Calu3 (cell line): ENCODE measurements at regions not wholly inside any gene's neighbourhood (a gene's known extent, or its start where the extent isn't known, plus 50 kb on each side); places are given as distances from the start of the nearest gene placed in this dataset.

Experiments used
- BruUV-seq: library from RNA; stranded (reverse); fragments of 400-500 nt; replicated peaks from 2 replicates; lab custom pipeline; 2021; lab: Mats Ljungman, UMichigan
- CTCF ChIA-PET: fragments of 300-600 bp; sonication (Branson Sonifier 250); formaldehyde crosslinking; loops from one replicate; lab custom pipeline; 2022; ENCODE audit warnings: antibody characterized with exemption; lab: Charles Lee
- DNase-seq: peaks from one replicate; pipeline ENCODE4 v3.0.0; 2022
- H3K27ac Mint-ChIP-seq: one replicate; pipeline ENCODE4 v1.8.0; 2022; ENCODE audit warnings: mixed read lengths; ENCODE audit not compliant: unreplicated experiment
- H3K27me3 Mint-ChIP-seq: one replicate; pipeline ENCODE4 v1.8.0; 2022; ENCODE audit warnings: mixed read lengths; ENCODE audit not compliant: unreplicated experiment
- H3K36me3 Mint-ChIP-seq: one replicate; pipeline ENCODE4 v1.8.0; 2022; ENCODE audit warnings: mild to moderate bottlenecking, moderate library complexity, mixed read lengths; ENCODE audit not compliant: insufficient read depth, unreplicated experiment
- H3K4me1 Mint-ChIP-seq: one replicate; pipeline ENCODE4 v1.8.0; 2022; ENCODE audit warnings: mild to moderate bottlenecking, low read depth, mixed read lengths; ENCODE audit not compliant: unreplicated experiment
- H3K4me3 Mint-ChIP-seq: one replicate; pipeline ENCODE4 v1.8.0; 2022; ENCODE audit warnings: mild to moderate bottlenecking, low read depth, moderate library complexity, mixed read lengths; ENCODE audit not compliant: unreplicated experiment
- H3K9me3 Mint-ChIP-seq: one replicate; pipeline ENCODE4 v1.8.0; 2022; ENCODE audit warnings: low read depth, mixed read lengths; ENCODE audit not compliant: unreplicated experiment
- CTCF ChIP-seq: fragments of 200-600 bp; IDR thresholded peaks from one replicate; pipeline ENCODE4 v1.8.0; 2022; ENCODE audit warnings: antibody characterized with exemption; ENCODE audit not compliant: unreplicated experiment
- intact Hi-C: fragments of 100-400 bp; cut with micrococcal nuclease; formaldehyde crosslinking; loops from one replicate; pipeline ENCODE4 v1.10.0; 2022; ENCODE audit not compliant: unreplicated experiment

- no peaks in the 10 kb centered on the region for H3K36me3 Mint-ChIP-seq
- no peak overlapping the region for H3K4me3 Mint-ChIP-seq
- H3K4me1 Mint-ChIP-seq: no peaks in the 10 kb centered on the region
- no peak overlapping the region for H3K27ac Mint-ChIP-seq
- H3K27me3 Mint-ChIP-seq: no peaks in the 10 kb centered on the region
- H3K9me3 Mint-ChIP-seq: peaks cover 17% of the 10 kb centered on the region
- no TSS peak for BruUV-seq
- TF ChIP-seq CTCF: no peak
- intact Hi-C loops: no loop called here
- no peak for DNase-seq
- CTCF ChIA-PET: no interaction called here
Measured at GRCh38 chr2:128949360-128949759, 630.7 kb upstream of the HS6ST1 start.

GRCh38 chr2:128950758-128951157, 632.1 kb upstream of the HS6ST1 start:
- no TSS peak for BruUV-seq
- H3K9me3 Mint-ChIP-seq: peaks cover 23% of the 10 kb centered on the region

GRCh38 chr2:128958241-128958640, 639.6 kb upstream of the HS6ST1 start:
- CTCF ChIA-PET: no interaction called here

More at GRCh38 chr2:128950758-128951157, 632.1 kb upstream of the HS6ST1 start:
- Mint-ChIP-seq H3K4me3 (no peak overlapping the region), H3K36me3 (no peaks in the 10 kb centered on the region), H3K27me3 (no peaks in the 10 kb centered on the region), H3K27ac (no peak overlapping the region), H3K4me1 (no peaks in the 10 kb centered on the region)
- CTCF ChIA-PET: no interaction called here
- TF ChIP-seq CTCF: no peak
- intact Hi-C loops: no loop called here
- DNase-seq: no peak

GRCh38 chr2:128967646-128968045, 649.0 kb upstream of the HS6ST1 start:
- Mint-ChIP-seq H3K27me3 (no peaks in the 10 kb centered on the region), H3K4me1 (no peaks in the 10 kb centered on the region), H3K9me3 (peaks cover under 1% of the 10 kb centered on the region), H3K27ac (no peak overlapping the region), H3K36me3 (no peaks in the 10 kb centered on the region), H3K4me3 (no peak overlapping the region)
- CTCF ChIA-PET: no interaction called here
- no peak for DNase-seq
- intact Hi-C loops: no loop called here
- no TSS peak for BruUV-seq
- TF ChIP-seq CTCF: no peak

More at GRCh38 chr2:128958241-128958640, 639.6 kb upstream of the HS6ST1 start:
- Mint-ChIP-seq H3K27me3 (no peaks in the 10 kb centered on the region), H3K9me3 (peaks cover 13% of the 10 kb centered on the region), H3K4me3 (no peak overlapping the region), H3K27ac (no peak overlapping the region), H3K4me1 (no peaks in the 10 kb centered on the region), H3K36me3 (no peaks in the 10 kb centered on the region)
- no TSS peak for BruUV-seq
- no peak for DNase-seq
- intact Hi-C loops: no loop called here
- no peak for TF ChIP-seq CTCF
